ENCODE measurements at regions not wholly inside any gene's neighbourhood (a gene's known extent, or its start where the extent isn't known, plus 50 kb on each side); places are given as distances from the start of the nearest gene placed in this dataset.

DNA sequence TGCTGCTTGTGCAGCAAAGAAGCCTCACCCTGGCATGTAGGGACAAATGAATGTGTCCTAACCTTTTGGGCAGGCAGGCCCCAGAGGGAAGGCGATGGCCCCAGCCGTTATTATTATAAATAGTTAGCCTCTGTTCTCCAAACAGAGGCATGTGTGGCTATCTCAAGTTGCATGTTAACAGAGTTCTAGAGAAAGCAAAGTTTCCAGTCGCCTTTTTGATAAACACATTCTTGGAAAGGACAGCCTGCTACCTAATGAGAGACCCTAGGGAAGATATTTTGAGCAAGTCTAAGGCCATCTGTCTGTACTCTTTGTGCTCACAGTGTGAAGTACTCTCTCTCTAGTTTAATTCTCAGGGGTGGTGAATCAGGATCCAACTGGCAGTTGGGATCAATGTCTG is 97.4 kb upstream of the FHL2 start:
- H3K27me3 ChIP-seq (ENCODE audit: insufficient read depth) = peaks cover 11% of the 10 kb centered on the region; the same call in 1 of the 2 replicates
- no peaks in the 10 kb centered on the region for H3K9me3 ChIP-seq
- no peaks in the 10 kb centered on the region for H4K20me1 ChIP-seq (ENCODE audit: insufficient read depth)
- H3K4me1 ChIP-seq (ENCODE audit: control insufficient read depth in 1 of 2, insufficient read depth in 2 of 2, low read depth in 1 of 2, low read length in 1 of 2) = no peaks in the 10 kb centered on the region
- no peak overlapping the region for H3K9ac ChIP-seq
- no peak overlapping the region for H2AFZ ChIP-seq (ENCODE audit: low read depth)
- no peak overlapping the region for H3K4me2 ChIP-seq
- H3K4me3 ChIP-seq (ENCODE audit: low read depth in 2 of 2, low read length in 1 of 2) = no peak overlapping the region
- H3K79me2 ChIP-seq (ENCODE audit: insufficient read depth) = no peaks in the 10 kb centered on the region
- H3K36me3 ChIP-seq (replicated peaks in 1 of 2; ENCODE audit: control insufficient read depth in 1 of 2, insufficient read depth in 2 of 2, low read length in 1 of 2) = no peaks in the 10 kb centered on the region
- TF ChIP-seq RXRA (IDR thresholded peaks at IDR 0.05; ENCODE audit: borderline replicate concordance, low read depth) (no peak), TAF1 (IDR thresholded peaks at IDR 0.05; ENCODE audit: borderline replicate concordance, low read depth, low read length) (no peak), MEF2A (IDR thresholded peaks at IDR 0.05; ENCODE audit: borderline replicate concordance, low read depth) (no peak), ZBTB33 (IDR thresholded peaks at IDR 0.05; ENCODE audit: borderline replicate concordance, low read depth) (no peak), POLR2AphosphoS5 (IDR thresholded peaks at IDR 0.05; ENCODE audit: low read depth, low read length) (no peak), JUND (IDR thresholded peaks at IDR 0.05) (no peak), EP300 (IDR thresholded peaks at IDR 0.05; ENCODE audit: borderline replicate concordance in 1 of 2, low read depth in 1 of 2, low read length in 1 of 2) (no peak), NFIC (IDR thresholded peaks at IDR 0.05; ENCODE audit: borderline replicate concordance) (no peak), USF1 (IDR thresholded peaks at IDR 0.05; ENCODE audit: borderline replicate concordance, low read depth) (no peak), GABPA (IDR thresholded peaks at IDR 0.05; ENCODE audit: low read depth) (no peak), ELF1 (IDR thresholded peaks at IDR 0.05) (no peak), CHD2 (IDR thresholded peaks at IDR 0.05; ENCODE audit: low read length, partially characterized antibody) (no peak), RAD21 (IDR thresholded peaks at IDR 0.05; ENCODE audit: low read length) (no peak), MXI1 (IDR thresholded peaks at IDR 0.05; ENCODE audit: low read depth, low read length) (no peak), EZH2phosphoT487 (IDR thresholded peaks at IDR 0.05; ENCODE audit: borderline replicate concordance, low read depth) (no peak), YY1 (IDR thresholded peaks at IDR 0.05; ENCODE audit: low read depth) (no peak)
- TF ChIP-seq, protein P1, sequence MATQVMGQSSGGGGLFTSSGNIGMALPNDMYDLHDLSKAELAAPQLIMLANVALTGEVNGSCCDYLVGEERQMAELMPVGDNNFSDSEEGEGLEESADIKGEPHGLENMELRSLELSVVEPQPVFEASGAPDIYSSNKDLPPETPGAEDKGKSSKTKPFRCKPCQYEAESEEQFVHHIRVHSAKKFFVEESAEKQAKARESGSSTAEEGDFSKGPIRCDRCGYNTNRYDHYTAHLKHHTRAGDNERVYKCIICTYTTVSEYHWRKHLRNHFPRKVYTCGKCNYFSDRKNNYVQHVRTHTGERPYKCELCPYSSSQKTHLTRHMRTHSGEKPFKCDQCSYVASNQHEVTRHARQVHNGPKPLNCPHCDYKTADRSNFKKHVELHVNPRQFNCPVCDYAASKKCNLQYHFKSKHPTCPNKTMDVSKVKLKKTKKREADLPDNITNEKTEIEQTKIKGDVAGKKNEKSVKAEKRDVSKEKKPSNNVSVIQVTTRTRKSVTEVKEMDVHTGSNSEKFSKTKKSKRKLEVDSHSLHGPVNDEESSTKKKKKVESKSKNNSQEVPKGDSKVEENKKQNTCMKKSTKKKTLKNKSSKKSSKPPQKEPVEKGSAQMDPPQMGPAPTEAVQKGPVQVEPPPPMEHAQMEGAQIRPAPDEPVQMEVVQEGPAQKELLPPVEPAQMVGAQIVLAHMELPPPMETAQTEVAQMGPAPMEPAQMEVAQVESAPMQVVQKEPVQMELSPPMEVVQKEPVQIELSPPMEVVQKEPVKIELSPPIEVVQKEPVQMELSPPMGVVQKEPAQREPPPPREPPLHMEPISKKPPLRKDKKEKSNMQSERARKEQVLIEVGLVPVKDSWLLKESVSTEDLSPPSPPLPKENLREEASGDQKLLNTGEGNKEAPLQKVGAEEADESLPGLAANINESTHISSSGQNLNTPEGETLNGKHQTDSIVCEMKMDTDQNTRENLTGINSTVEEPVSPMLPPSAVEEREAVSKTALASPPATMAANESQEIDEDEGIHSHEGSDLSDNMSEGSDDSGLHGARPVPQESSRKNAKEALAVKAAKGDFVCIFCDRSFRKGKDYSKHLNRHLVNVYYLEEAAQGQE (IDR thresholded peaks at IDR 0.05; ENCODE audit: low read depth, low read length) = no peak
- TF ChIP-seq, protein P2, sequence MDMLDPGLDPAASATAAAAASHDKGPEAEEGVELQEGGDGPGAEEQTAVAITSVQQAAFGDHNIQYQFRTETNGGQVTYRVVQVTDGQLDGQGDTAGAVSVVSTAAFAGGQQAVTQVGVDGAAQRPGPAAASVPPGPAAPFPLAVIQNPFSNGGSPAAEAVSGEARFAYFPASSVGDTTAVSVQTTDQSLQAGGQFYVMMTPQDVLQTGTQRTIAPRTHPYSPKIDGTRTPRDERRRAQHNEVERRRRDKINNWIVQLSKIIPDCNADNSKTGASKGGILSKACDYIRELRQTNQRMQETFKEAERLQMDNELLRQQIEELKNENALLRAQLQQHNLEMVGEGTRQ (IDR thresholded peaks at IDR 0.05; ENCODE audit: borderline replicate concordance, low read depth, low read length) = no peak
- no peaks in the 10 kb centered on the region for H3K9me2 ChIP-seq
- POLR2A ChIA-PET = no interaction called here
- no peak for DNase-seq
- CTCF ChIA-PET = no interaction called here
- 49% methylated on average over 3 of the region's 3 CpGs for WGBS (ENCODE audit: low lambda C conversion rate)
- no peaks in the 10 kb centered on the region for H3F3A ChIP-seq (replicated peaks; ENCODE audit: insufficient read depth)
- no peak overlapping the region for H3K27ac ChIP-seq (ENCODE audit: low read depth in 2 of 2, low read length in 1 of 2)

All from SK-N-SH (cell line).